Kidney (tissue), 13 donors: ENCODE measurements at regions not wholly inside any gene's neighbourhood (a gene's known extent, or its start where the extent isn't known, plus 50 kb on each side); places are given as distances from the start of the nearest gene placed in this dataset.

Experiments
- DNase-seq, 5 donors: peaks; one replicate each; pipeline ENCODE4 v3.0.0-alpha.2; 2013 to 2020
- FAIRE-seq: peaks from 2 replicates; lab custom pipeline; 2012; peaks lifted over from hg19 to GRCh38; lab: Jason Lieb, UNC
- H3K27ac ChIP-seq, 2 donors: one replicate each; pipeline ENCODE4 v1.7.0; 2013; ENCODE audit warnings: low read depth in 2 of 2, low read length in 2 of 2, inconsistent platforms in 1 of 2
- H3K27me3 ChIP-seq: one replicate; pipeline ENCODE4 v1.7.1; 2013; ENCODE audit warnings: low read length, inconsistent platforms; ENCODE audit not compliant: control insufficient read depth, insufficient read depth
- H3K36me3 ChIP-seq, 3 donors: one replicate each; pipeline versions ENCODE4 v1.7.0 to v1.7.1; 2013; ENCODE audit warnings: low read length in 3 of 3, control low read depth in 1 of 3, inconsistent platforms in 1 of 3; ENCODE audit not compliant: insufficient read depth in 3 of 3, control insufficient read depth in 2 of 3
- H3K4me1 ChIP-seq, 3 donors: one replicate each; pipeline versions ENCODE4 v1.7.0 to v1.7.1; 2013; ENCODE audit warnings: low read length in 3 of 3, inconsistent platforms in 1 of 3, low read depth in 1 of 3; ENCODE audit not compliant: control insufficient read depth in 2 of 3, insufficient read depth in 2 of 3
- H3K4me3 ChIP-seq, 3 donors: one replicate each; pipeline versions ENCODE4 v1.7.0 to v1.8.1; 2013; ENCODE audit warnings: low read length in 3 of 3, control low read depth in 1 of 3, inconsistent platforms in 1 of 3
- H3K9ac ChIP-seq, 3 donors: one replicate each; pipeline versions ENCODE4 v1.7.0 to v1.7.1; 2013; ENCODE audit warnings: low read length in 3 of 3, control low read depth in 1 of 3, inconsistent platforms in 1 of 3
- H3K9me3 ChIP-seq, 3 donors: one replicate each; pipeline versions ENCODE4 v1.7.0 to v1.7.1; 2013; ENCODE audit warnings: low read length in 3 of 3, control low read depth in 1 of 3, inconsistent platforms in 1 of 3; ENCODE audit not compliant: control insufficient read depth in 2 of 3, insufficient read depth in 1 of 3
- intact Hi-C: fragments of 100-400 bp; cut with DNase I; formaldehyde crosslinking; loops from one replicate; pipeline ENCODE4 v1.11.1; 2022
- TF ChIP-seq, protein P1 (sequence below): IDR thresholded peaks from 3 replicates; pipeline ENCODE4 v1.5.1; 2012; ENCODE audit warnings: mild to moderate bottlenecking, moderate library complexity, borderline replicate concordance; ENCODE audit not compliant: insufficient read depth; ENCODE audit errors: extremely low read depth
- donor health status: control.
- donor health status: control.
- donor health status: control.
- donor health status: control.
- donor health status: control.
- donor health status: DM: yes; HTN: yes; CAD: no.
- donor health status: Normal renal cell carcinoma (clear cell type).

DNA sequence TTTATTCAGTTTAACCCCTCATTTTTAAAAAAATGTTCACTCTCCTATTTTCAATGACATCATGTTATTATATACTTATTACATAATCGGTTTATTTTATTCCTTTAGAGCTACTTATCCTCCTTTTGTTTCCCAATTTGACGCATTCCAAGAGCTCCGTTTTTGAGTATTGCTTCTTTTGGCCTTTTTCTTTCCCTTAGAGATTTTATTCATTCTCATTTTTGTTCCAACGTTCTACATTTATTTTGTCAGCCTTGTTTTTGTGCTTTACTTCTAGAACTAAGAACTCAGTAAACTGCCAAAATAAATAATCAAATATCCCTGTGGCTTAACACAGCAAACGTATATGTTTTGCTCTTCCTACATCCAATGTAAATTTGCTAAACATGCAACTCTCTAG is 769.1 kb downstream of the NCAM2 start:
- no peaks in the 10 kb centered on the region for H3K9me3 ChIP-seq
- no peak for FAIRE-seq
- intact Hi-C loops: no loop called here
- no peak overlapping the region for H3K4me3 ChIP-seq
- H3K27me3 ChIP-seq: no peaks in the 10 kb centered on the region
- DNase-seq: no peak
- no peak overlapping the region for H3K9ac ChIP-seq
- H3K4me1 ChIP-seq: no peaks in the 10 kb centered on the region
- TF ChIP-seq, protein P1, sequence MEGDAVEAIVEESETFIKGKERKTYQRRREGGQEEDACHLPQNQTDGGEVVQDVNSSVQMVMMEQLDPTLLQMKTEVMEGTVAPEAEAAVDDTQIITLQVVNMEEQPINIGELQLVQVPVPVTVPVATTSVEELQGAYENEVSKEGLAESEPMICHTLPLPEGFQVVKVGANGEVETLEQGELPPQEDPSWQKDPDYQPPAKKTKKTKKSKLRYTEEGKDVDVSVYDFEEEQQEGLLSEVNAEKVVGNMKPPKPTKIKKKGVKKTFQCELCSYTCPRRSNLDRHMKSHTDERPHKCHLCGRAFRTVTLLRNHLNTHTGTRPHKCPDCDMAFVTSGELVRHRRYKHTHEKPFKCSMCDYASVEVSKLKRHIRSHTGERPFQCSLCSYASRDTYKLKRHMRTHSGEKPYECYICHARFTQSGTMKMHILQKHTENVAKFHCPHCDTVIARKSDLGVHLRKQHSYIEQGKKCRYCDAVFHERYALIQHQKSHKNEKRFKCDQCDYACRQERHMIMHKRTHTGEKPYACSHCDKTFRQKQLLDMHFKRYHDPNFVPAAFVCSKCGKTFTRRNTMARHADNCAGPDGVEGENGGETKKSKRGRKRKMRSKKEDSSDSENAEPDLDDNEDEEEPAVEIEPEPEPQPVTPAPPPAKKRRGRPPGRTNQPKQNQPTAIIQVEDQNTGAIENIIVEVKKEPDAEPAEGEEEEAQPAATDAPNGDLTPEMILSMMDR: no peak
- H3K36me3 ChIP-seq: no peaks in the 10 kb centered on the region
- no peak overlapping the region for H3K27ac ChIP-seq

DNA sequence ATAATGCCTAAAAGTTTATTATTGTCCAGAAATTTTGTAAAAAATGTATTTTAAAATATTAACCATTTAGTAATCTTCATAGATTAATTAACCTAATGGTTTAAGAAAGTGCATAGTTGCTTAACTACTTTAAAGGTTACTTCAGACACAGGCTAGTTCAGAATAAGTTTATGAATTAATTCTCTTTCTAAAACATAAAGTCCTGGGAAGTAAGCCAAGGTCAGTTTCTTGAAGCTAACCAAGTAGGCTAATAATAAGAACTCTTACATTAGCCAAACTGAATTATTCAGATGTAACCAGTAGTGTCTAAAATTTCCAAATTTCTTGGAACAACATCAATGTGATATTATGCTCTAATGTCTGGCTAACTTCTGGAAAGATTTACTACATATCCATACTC is 790.4 kb downstream of the NCAM2 start:
- FAIRE-seq (no peak), DNase-seq (no peak)
- Histone ChIP-seq H3K4me3 (no peak overlapping the region), H3K4me1 (no peaks in the 10 kb centered on the region), H3K27me3 (no peaks in the 10 kb centered on the region), H3K36me3 (no peaks in the 10 kb centered on the region), H3K27ac (no peak overlapping the region), H3K9ac (no peak overlapping the region), H3K9me3 (no peaks in the 10 kb centered on the region)
- TF ChIP-seq, protein P1: no peak
- intact Hi-C loops: no loop called here

DNA sequence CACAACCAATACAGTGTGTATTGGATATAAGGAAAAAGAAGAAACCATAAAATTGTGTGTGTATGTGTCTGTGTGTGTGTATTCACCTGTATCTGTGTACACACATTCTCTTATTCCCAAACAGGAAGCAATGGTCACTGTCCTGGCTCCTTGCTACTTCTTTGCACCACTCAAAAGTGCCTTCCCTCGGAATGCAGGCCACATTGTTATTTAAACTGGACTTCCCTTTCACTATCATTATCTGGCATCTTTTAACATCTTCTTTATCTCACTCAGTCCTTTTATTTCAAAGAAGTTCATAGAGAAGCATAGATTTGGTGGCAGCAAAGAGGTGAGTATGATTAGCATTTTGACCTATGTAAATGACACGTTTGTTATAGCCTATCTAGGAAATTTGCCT is 803.7 kb downstream of the NCAM2 start:
- FAIRE-seq (no peak), DNase-seq (no peak)
- H3K27ac ChIP-seq: no peak overlapping the region
- TF ChIP-seq, protein P1: no peak
- no peaks in the 10 kb centered on the region for H3K9me3 ChIP-seq
- H3K36me3 ChIP-seq: no peaks in the 10 kb centered on the region
- H3K27me3 ChIP-seq: no peaks in the 10 kb centered on the region
- H3K4me1 ChIP-seq: no peaks in the 10 kb centered on the region
- no peak overlapping the region for H3K9ac ChIP-seq
- H3K4me3 ChIP-seq: no peak overlapping the region
- intact Hi-C loops: no loop called here
